GM21390 (cell line): ENCODE measurements at regions not wholly inside any gene's neighbourhood (a gene's known extent, or its start where the extent isn't known, plus 50 kb on each side); places are given as distances from the start of the nearest gene placed in this dataset.
"Not testable (repeated sequence)": the region's sequence is repeated elsewhere in the genome, so short reads cannot be mapped to it uniquely, and the experiment has no call there.

Experiments
- ATAC-seq: cut with Tn5 transposase; IDR thresholded peaks from one replicate; pipeline ENCODE4 v1.9.1; 2021; ENCODE audit not compliant: unreplicated experiment

DNA sequence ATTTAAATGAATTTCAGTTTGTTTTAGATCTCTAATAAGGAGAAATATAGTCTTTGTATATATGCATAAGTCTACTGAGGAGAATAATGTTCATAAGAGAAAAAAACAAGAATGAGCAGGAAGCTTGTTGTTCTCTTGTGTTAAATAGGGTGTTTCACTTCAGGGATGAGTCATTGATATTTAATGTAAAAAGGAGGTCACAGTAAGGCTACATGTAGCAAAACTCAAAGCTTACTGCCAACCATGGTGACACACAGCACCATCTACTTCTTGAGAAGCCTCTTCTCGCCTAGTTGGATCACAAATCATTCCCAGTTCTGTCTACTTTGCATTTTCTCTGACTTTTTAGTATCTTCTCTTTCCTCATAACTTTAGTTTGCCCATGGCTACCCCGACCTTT lies 1466.0 kb upstream of the C9orf72 start:
- no peak for ATAC-seq

DNA sequence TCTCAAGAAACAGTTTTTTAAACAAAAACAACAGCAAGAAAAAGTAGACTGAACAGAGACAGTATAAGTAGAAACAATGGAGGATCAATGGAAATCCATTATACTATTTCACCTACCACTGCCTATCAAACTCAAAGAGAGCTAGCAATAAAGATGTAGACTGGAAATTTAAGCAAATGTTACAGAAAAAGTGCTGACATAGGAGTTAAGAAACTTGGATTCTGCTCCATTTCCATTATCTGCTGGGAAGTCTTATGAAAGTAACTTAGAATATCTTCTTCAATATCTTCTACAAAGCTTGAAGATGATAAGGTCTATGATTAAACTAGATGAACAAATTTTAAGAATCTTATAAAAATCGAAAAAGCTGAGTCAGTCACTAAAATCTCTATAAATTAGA lies 1469.8 kb upstream of the C9orf72 start:
- no peak for ATAC-seq

DNA sequence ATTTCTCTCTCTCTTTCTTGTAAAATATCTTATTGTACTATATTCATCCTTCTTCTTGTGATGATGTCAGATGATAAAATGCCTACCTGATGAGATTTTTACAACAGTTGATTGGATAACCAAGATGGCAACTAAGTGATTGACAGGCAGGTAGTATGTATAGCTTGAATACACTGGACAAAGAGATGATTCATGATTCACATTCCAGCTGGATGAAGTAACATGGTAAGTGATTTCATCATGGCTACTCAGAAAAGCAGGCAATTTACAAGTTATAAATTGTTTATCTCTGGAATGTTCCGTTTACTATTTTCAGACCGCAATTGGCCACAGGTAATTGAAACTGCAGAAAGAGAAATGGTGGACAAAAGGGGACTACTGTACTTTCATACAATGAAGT lies 1471.7 kb upstream of the C9orf72 start:
- ATAC-seq = no peak

DNA sequence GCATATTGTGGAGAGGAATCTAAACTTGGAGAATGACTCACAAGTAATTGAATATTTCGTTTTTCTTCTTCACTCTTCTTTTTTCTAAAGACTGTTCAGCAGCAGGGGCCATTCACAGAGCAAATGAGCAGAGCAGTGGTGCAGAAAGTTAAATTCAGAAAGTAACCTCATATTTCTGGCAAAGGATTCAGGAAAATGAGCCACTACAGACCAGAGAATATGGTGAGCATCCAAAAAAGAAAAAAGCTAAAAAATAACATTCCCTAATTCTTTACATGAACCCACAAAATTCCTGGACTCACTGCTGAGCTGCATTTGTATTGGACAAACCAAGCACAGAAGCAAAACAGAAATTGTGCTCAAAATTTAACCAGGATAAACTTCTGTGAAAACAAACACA lies 1486.8 kb upstream of the C9orf72 start:
- ATAC-seq = no peak

DNA sequence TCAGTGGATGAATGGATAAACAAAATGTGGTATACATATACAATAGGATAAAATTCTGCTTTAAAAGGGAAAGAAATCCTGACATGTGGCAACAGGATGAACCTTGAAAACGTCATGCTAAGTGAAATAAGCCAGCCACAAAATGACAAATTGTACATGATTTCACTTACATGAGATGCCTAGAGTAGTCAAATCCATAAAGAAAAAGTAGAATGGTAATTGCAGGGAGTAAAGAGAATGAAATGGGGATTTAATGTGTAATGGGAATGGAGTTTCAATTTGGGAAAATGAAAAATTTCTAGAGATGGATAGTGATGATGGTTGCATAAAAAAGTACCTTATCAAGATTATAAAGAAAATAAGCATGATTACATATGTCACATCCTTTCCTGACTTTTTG lies 1489.2 kb upstream of the C9orf72 start:
- ATAC-seq = no peak

DNA sequence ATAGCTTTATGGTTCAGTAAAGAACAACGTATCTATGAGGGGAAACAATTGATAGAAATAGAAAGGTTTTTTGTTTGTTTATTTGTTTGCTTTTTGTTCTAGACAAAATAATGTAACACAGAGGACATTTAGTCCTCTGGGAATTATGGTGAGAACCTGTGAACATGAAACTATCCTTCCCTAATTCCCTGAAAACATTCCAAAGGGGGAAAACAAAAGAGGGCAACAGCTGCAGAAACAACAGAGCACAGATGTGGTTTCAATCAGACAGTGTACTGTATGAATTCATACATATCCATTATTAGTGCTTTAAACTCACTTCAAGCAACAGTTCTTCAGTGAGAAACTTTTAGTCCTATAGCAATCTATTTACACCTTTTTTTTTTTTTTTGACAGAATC lies 1489.8 kb upstream of the C9orf72 start:
- ATAC-seq = no peak

DNA sequence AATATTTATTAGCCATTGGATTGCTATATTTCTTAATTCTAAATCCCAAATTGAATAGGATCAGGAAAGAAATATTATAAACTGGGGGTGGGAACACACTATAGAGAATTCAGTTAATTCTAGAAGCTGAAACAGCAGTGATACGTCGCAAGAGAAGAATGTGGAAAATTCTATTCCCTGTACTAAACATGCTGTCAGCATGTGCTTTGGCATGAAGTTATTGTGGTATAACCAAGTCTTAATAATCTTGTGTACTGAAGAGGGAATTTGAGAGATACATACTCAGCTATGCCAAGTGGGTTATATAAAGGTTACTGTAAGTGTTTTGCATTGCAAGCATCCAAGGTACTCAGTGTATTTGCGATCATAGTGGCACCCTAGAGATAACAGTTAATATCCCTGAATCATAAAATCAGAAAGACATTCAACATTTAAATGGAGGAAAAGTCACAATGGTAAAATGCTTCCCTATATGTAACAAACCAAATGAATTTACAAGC lies 1492.9 kb upstream of the C9orf72 start:
- no peak for ATAC-seq

DNA sequence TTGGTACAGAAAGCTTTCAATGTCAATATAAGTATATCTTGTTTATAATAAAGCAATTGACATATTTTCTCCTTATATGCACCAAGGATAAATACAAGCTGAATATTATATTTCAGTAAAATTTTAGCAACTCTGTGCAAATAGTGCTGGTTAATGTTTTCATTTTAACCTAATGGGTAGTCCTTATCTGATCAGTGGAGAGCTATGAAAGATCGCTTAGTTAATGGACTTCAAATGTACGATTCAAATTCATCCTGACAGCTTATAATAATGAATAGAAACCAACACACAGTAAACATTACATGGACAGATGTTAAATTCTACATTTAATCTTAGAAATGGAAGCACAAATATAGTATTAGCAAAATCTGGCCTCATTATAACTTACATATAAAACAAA lies 1495.2 kb upstream of the C9orf72 start:
- no peak for ATAC-seq

DNA sequence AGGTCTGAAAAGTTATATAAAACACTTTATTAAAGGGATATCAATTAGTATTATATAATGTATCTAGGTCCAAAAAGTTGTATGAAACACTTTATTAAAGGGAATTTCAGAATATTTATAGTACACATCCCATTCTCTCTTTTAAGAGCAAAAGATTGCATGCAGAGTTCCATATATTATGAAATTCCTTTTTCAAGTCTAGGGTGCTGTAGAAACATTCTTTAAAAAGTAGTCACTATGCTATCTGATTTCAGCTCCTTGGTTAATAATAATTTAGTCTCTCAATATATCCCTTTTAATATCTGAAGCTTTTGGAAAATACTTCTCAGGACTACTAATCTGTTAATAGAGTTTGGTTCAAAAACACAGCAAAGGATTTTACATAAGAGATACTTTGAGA lies 1496.1 kb upstream of the C9orf72 start:
- ATAC-seq = no peak

DNA sequence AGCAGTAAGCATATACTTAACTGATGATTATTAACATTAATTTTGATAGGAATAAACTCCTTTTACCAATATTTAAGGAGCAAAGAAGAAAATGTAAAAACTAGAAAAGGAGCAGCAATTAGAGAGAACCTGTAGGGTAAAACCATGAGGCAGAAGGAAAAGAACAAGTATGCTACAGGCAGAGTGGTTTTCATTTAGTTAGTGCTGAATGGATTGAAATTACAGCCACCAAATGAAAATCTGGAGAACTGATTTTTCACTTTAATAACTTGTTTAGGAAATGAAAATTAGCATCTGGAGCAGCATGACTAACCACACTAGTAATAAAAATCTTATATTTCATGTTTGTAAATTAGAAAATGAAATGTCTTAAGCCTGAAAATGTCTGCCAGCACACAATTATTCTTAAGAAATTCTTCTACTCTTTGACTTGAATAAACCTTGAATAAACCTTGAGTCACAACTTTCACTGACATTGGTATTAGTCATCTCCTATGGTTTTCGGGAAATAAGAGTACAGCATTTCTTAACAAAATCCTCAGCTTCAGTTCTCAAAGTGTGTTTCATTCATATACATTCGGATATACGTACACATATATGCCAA lies 1504.9 kb upstream of the C9orf72 start:
- no peak for ATAC-seq

DNA sequence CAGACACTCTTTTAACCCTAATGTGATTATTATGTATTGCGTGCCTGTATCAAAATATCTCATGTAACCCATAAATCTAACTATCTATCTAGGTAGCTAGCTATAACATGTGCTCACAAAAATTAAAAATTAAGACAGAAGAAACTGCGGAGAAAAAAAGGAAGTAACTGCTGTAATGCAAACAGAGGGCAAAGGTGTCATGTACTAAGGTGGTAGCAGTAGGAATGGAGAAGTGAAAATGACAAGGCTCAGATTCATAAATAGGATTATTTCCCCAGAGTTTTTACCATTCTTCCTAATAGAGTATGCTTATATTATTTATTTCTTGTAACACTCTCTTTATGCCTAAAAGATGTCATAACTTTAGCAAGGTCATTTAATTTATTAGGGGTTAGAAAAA lies 1527.5 kb upstream of the C9orf72 start:
- ATAC-seq = no peak

DNA sequence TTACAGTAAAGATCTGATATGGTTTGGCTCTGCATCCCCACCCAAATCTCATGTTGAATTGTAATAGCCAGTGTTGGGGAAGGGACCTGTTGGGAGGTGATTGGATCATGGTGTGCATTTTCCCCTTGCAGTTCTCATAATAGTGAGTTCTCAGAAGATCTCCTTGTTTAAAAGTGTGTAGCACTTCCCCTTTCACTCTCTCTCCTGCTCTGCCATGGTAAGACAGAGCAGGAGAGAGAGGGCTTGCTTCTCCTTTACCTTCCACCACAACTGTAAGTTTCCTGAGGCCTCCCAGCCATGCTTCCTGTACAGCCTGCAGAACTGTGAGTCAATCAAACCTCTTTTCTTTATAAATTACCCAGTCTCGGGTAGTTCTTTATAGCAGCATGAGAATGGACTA lies 1530.9 kb upstream of the C9orf72 start:
- not testable (repeated sequence) for ATAC-seq

DNA sequence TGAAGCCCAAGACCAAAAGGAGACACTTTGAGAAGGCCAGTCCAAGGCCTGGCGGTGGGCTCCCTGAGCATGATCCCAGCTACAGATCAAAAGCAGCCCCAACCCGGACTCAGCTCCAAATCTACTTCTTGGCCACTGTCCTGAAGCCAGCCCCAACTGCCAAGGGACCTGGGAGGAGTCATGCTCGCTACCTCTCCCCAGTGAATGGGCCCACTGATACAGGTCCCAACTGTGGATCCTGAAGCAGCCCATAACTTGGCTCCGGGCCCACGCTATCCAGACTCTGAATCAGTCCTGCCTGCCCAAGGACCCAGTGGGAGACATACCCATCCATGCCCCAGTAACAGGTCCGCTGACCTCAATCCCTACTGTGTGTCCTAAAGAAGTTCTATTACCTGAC lies 1545.3 kb upstream of the C9orf72 start:
- ATAC-seq = no peak

DNA sequence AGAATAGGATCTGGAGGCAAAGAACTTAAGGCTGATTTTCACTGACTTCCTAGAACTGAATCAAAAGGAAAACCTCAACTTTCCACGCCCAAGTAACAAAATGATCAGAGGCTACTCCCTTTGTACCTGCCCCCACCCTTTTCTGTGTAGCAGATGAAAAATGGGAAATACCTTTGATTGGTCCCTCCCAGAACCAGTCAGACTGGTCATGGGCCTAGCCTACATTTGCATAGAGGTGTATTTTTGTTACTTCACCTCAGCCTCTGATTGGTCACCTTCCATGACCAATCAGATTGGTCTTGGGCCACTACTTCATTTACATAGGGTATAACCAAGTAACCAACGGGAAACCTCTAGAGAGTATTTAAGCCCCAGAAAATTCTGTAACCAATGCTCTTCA lies 1553.5 kb upstream of the C9orf72 start:
- no peak for ATAC-seq

DNA sequence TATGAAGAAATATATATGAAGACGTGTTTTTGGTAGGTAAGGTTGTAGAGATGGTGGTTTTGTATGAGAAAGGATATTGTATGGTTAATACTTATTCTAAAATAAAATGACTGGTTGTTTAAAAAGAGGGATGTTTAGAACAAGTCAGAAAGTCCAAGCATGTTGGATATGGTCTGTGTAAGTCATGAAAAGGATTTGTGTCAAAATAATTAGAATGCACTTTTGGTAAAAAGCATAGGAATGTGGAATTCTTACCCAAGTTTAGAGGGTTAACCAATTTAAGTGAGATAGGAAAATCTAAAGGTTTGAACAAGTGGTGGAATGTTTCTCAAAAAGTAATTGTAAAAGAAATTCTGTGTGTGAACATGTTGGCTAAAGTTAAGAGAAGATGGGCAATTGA lies 1556.5 kb upstream of the C9orf72 start:
- no peak for ATAC-seq

DNA sequence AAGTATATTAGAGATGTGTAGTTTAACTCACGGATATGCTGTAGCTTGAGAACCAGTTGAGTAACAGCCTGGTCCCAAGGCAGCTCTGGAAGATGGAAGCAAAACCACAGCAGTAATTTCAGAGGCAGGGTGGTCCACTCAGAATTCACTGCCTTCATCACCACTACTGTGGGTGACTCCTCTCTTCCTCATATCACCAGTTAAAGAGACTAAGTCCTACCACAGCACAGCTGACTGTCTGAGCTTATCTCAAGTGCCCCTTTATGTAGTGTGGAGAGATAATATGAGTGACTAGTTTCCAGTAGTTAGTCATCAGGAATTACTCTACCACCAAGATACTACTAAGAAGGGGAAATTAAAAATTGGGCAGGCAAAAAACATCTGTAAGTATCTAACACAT lies 1571.2 kb upstream of the C9orf72 start:
- no peak for ATAC-seq

DNA sequence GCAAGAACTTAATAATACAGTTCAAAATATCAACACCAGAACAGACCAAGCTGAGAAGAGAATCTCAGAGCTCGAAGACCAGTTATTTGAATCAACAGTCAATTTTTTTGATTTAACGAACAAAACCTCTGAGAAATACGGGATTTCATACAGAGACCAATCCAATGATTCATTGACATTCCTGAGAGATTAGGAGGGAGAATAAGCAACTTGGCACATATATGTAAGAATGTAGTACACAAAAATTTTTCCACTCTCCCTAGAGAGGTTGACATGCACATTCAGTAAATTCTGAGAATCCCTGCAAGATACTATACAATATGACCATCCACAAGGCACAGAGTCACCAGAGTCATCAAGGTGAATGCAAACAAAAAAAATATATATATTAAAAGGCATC lies 1577.3 kb upstream of the C9orf72 start:
- ATAC-seq = no peak

DNA sequence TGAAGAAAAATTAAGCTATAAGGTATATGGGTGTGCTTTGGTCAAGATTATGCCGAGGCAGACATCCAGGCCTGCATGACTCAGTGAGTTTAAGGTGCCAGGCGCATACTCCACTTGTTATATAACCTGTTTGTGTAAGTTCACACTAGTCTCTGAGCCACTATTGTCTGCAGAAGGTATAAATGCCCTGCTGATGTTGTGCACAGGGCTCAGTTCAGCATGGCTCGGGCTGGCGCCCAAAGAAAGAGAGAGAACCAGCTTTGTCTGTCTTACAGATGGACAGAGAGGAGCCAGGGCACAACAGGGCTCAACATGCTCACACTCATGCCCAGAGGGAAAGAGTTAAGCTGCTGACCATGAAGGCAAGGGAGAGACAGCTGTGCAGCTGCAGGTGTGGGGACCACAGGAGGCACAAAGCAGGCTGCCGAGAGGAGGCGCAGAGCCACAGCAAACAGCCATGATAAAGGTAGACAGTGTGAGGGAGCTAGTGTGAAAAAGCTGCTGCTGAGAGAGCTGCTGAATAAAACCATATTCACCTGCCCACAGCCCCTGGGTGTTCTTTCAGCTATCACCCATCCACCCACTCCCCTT lies 1587.6 kb upstream of the C9orf72 start:
- ATAC-seq = no peak

DNA sequence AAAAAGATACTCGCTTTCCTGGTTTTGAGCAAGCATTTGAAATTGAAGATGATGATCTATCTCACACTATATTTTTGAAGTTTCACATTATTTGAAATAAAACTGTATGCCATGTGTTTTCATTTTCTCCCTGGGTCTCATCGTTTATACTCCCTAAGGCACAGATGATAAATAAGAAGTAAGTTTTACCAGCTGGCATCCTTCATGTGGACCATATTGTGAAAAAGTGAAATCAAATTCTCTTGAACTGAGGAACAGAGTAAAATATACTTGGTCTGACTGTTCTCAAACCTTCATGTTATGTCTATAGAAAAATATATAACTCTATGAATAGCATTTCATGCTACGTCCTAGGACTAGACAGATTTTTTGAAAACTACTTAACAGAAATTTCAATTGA lies 1600.9 kb upstream of the C9orf72 start:
- ATAC-seq = no peak

DNA sequence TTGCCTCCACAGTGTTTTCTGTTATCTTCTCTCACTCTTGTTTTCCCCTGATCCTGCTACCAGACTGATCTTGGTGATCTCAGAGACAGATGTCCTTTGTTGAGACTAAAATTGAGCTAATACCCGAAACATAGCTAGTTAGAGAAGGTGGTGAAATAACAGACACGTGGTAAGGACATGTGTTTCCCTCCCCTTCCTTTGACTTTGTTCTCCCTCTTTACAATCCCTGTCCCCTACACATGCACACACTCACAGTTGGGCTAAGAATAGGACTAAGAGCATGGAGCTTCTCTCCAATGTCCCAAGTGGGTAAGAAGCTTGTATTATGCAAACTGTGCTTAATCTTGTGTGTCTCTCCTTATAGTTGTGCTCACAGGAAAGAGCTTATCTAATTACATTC lies 1603.0 kb upstream of the C9orf72 start:
- no peak for ATAC-seq

DNA sequence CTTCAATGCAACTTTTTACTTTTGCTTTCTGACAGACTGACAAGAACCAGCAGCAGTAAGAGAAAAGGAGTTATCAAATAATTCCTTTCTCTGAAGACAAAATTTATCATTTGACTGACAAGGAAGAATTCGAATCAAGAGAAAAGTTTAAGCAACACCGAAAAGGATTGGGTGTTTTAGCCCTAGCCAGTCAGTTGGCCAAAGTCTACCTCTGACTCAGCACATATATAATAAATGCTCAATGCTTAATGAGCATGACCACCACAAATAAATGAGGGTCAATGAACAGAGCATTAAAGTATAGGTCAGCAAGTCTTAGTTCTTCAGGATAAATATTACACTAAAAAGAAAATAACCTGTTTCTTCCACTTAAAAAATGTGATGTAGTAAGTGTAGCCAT lies 1603.5 kb upstream of the C9orf72 start:
- no peak for ATAC-seq

DNA sequence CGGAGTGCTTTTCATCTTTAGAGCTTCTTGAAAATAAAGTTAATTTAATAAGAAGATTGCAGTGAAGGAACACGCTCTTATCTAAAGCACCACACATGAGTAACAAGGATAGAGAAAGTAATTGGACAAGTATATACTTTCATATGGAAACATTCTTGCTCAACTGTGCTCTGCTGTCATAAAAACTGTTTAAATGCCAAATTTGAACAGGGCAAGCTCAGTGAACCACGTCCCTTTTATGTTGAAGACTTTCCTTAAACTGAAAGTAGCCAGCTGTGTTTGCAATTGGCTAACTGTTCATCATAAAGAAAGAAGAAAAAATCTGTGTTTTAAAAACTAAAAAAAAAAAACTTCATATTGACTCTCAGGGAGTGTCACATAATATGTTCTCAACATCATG lies 1610.7 kb upstream of the C9orf72 start:
- no peak for ATAC-seq

DNA sequence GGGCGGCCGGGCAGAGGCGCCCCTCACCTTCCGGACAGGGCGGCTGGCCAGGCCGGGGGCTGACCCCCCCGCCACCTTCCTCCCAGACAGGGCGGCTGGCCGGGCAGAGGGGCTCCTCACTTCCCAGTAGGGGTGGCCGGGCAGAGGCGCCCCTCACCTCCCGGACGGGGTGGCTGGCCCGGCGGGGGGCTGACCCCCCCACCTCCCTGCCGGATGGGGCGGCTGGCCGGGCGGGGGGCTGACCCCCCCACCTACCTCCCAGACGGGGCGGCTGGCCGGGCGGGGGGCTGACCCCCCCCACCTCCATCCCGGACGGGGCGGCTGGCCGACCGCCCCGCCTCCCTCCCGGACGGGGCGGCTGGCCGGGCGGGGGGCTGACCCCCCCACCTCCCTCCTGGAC lies 1615.5 kb upstream of the C9orf72 start:
- ATAC-seq = not testable (repeated sequence)
